HEK293 (cell line): ENCODE measurements at regions not wholly inside any gene's neighbourhood (a gene's known extent, or its start where the extent isn't known, plus 50 kb on each side); places are given as distances from the start of the nearest gene placed in this dataset.

Experiments
- CTCF ChIA-PET: fragments of 350-600 bp; formaldehyde crosslinking; extraction: SDS; loops from one replicate; lab custom pipeline; 2021; ENCODE audit warnings: antibody characterized with exemption; lab: Yijun Ruan, JAX
- POLR2A ChIA-PET: fragments of 300-600 bp; formaldehyde crosslinking; extraction: SDS; loops from one replicate; lab custom pipeline; 2020; ENCODE audit warnings: antibody characterized with exemption, inconsistent platforms; lab: Yijun Ruan, JAX
- H3K27ac ChIP-seq: fragments of 200-500 bp; sonication (Bioruptor generic); 2 replicates; pipeline ENCODE4 v1.5.1; 2014; ENCODE audit warnings: low read depth, low read length, control low read depth, inconsistent platforms; ENCODE audit errors: extremely low read depth
- H3K36me3 ChIP-seq, 2 experiments: fragments of 200-500 bp in 1 of 2; sonication (Bioruptor generic) in 1 of 2; 1 replicate in 1 of 2; 2 replicates in 1 of 2; pipeline ENCODE4 v1.5.1; 2014 to 2017; ENCODE audit warnings: inconsistent platforms in 2 of 2, low read length in 2 of 2; ENCODE audit not compliant: control insufficient read depth in 2 of 2, insufficient read depth in 1 of 2
- H3K4me1 ChIP-seq: fragments of 200-500 bp; sonication (Bioruptor generic); 2 replicates; pipeline ENCODE4 v1.5.1; 2014; ENCODE audit warnings: mild to moderate bottlenecking, low read length, inconsistent platforms; ENCODE audit not compliant: control insufficient read depth, insufficient read depth
- H3K4me3 ChIP-seq: 2 replicates; pipeline ENCODE4 v1.5.1; 2011; ENCODE audit warnings: low read depth, mild to moderate bottlenecking, control low read depth, low read length, moderate library complexity
- H3K9me3 ChIP-seq: fragments of 200-500 bp; sonication (Bioruptor generic); 2 replicates; pipeline ENCODE4 v1.5.1; 2014; ENCODE audit warnings: low read depth, low read length, inconsistent platforms; ENCODE audit not compliant: control insufficient read depth, insufficient read depth
- BCL11B ChIP-seq: fragments of 450-650 bp; formaldehyde crosslinking; IDR thresholded peaks from 2 replicates; pipeline ENCODE4 v1.5.1; 2016; ENCODE audit warnings: low read depth, missing biosample characterization, missing genetic modification characterization
- HOXD13 ChIP-seq: sonication (generic); formaldehyde crosslinking; IDR thresholded peaks from 2 replicates; pipeline ENCODE4 v1.8.0; 2022; ENCODE audit warnings: missing genetic modification reagents, borderline replicate concordance
- OVOL3 ChIP-seq: fragments of 450-650 bp; formaldehyde crosslinking; IDR thresholded peaks from 2 replicates; pipeline ENCODE4 v1.5.1; 2016; ENCODE audit warnings: missing biosample characterization, missing genetic modification characterization
- RBAK ChIP-seq: fragments of 450-650 bp; formaldehyde crosslinking; IDR thresholded peaks from 2 replicates; pipeline ENCODE4 v1.5.1; 2016; ENCODE audit warnings: missing biosample characterization, missing genetic modification characterization
- SETDB1 ChIP-seq: IDR thresholded peaks from one replicate; pipeline ENCODE4 v1.6.1; 2017; ENCODE audit warnings: mild to moderate bottlenecking, low read length, moderate library complexity, mixed read lengths; ENCODE audit not compliant: insufficient read length
- ZBTB17 ChIP-seq: fragments of 450-650 bp; formaldehyde crosslinking; IDR thresholded peaks from 2 replicates; pipeline ENCODE4 v1.5.1; 2016; ENCODE audit warnings: missing biosample characterization, missing genetic modification characterization
- ZBTB8A ChIP-seq: fragments of 450-650 bp; formaldehyde crosslinking; IDR thresholded peaks from 2 replicates; pipeline ENCODE4 v1.5.1; 2016; ENCODE audit warnings: missing biosample characterization, missing genetic modification characterization
- ZFP41 ChIP-seq: fragments of 450-650 bp; formaldehyde crosslinking; IDR thresholded peaks from 2 replicates; pipeline ENCODE4 v1.5.1; 2016; ENCODE audit warnings: missing biosample characterization, missing genetic modification characterization, borderline replicate concordance
- ZNF311 ChIP-seq: fragments of 450-650 bp; formaldehyde crosslinking; IDR thresholded peaks from 2 replicates; pipeline ENCODE4 v1.5.1; 2017; ENCODE audit warnings: missing biosample characterization, missing genetic modification characterization, borderline replicate concordance
- ZNF560 ChIP-seq: fragments of 450-650 bp; formaldehyde crosslinking; IDR thresholded peaks from 2 replicates; pipeline ENCODE4 v1.5.1; 2017; ENCODE audit warnings: missing biosample characterization, missing genetic modification characterization, borderline replicate concordance
- ZNF660 ChIP-seq: fragments of 450-650 bp; IDR thresholded peaks from 2 replicates; pipeline ENCODE4 v1.5.1; 2018; ENCODE audit warnings: missing biosample characterization, mild to moderate bottlenecking, missing genetic modification characterization
- ZSCAN23 ChIP-seq: fragments of 450-650 bp; formaldehyde crosslinking; IDR thresholded peaks from 2 replicates; pipeline ENCODE4 v1.5.1; 2016; ENCODE audit warnings: missing biosample characterization, missing genetic modification characterization
- TF ChIP-seq, protein P1 (sequence below): fragments of 450-650 bp; formaldehyde crosslinking; IDR thresholded peaks from 2 replicates; pipeline ENCODE4 v1.5.1; 2016; ENCODE audit warnings: missing biosample characterization, missing genetic modification characterization, borderline replicate concordance
- TF ChIP-seq, protein P2 (sequence below): fragments of 450-650 bp; formaldehyde crosslinking; IDR thresholded peaks from 2 replicates; pipeline ENCODE4 v1.5.1; 2016; ENCODE audit warnings: missing biosample characterization, missing genetic modification characterization
- TF ChIP-seq, protein P3 (sequence below): fragments of 450-650 bp; formaldehyde crosslinking; IDR thresholded peaks from 2 replicates; pipeline ENCODE4 v1.5.1; 2017; ENCODE audit warnings: missing biosample characterization, missing genetic modification characterization
- TF ChIP-seq, protein P4 (sequence below): fragments of 450-650 bp; formaldehyde crosslinking; IDR thresholded peaks from 2 replicates; pipeline ENCODE4 v1.5.1; 2016; ENCODE audit warnings: missing biosample characterization, missing genetic modification characterization

DNA sequence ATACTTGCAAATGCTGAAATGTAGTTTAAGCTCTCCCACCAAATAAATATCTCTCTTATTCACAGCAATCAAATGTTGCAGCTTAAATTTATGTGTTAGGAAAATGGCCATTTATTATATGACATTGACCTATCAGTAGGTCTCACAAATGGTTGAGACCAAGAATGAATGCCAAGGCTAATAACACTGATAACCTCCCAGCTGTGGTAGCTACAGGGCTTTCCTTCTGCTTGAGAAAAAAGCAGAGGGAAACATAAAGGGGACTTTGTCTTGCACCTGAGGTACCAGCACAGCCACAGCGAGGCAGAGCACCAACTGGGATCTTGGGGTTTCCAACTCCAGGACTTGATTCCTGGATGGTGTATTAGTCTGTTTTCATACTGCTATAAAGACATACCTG is 73.1 kb upstream of the TTC14 start (continued):
- TF ChIP-seq, protein P1, sequence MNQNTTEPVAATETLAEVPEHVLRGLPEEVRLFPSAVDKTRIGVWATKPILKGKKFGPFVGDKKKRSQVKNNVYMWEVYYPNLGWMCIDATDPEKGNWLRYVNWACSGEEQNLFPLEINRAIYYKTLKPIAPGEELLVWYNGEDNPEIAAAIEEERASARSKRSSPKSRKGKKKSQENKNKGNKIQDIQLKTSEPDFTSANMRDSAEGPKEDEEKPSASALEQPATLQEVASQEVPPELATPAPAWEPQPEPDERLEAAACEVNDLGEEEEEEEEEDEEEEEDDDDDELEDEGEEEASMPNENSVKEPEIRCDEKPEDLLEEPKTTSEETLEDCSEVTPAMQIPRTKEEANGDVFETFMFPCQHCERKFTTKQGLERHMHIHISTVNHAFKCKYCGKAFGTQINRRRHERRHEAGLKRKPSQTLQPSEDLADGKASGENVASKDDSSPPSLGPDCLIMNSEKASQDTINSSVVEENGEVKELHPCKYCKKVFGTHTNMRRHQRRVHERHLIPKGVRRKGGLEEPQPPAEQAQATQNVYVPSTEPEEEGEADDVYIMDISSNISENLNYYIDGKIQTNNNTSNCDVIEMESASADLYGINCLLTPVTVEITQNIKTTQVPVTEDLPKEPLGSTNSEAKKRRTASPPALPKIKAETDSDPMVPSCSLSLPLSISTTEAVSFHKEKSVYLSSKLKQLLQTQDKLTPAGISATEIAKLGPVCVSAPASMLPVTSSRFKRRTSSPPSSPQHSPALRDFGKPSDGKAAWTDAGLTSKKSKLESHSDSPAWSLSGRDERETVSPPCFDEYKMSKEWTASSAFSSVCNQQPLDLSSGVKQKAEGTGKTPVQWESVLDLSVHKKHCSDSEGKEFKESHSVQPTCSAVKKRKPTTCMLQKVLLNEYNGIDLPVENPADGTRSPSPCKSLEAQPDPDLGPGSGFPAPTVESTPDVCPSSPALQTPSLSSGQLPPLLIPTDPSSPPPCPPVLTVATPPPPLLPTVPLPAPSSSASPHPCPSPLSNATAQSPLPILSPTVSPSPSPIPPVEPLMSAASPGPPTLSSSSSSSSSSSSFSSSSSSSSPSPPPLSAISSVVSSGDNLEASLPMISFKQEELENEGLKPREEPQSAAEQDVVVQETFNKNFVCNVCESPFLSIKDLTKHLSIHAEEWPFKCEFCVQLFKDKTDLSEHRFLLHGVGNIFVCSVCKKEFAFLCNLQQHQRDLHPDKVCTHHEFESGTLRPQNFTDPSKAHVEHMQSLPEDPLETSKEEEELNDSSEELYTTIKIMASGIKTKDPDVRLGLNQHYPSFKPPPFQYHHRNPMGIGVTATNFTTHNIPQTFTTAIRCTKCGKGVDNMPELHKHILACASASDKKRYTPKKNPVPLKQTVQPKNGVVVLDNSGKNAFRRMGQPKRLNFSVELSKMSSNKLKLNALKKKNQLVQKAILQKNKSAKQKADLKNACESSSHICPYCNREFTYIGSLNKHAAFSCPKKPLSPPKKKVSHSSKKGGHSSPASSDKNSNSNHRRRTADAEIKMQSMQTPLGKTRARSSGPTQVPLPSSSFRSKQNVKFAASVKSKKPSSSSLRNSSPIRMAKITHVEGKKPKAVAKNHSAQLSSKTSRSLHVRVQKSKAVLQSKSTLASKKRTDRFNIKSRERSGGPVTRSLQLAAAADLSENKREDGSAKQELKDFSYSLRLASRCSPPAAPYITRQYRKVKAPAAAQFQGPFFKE = no peak
- TF ChIP-seq, protein P2, sequence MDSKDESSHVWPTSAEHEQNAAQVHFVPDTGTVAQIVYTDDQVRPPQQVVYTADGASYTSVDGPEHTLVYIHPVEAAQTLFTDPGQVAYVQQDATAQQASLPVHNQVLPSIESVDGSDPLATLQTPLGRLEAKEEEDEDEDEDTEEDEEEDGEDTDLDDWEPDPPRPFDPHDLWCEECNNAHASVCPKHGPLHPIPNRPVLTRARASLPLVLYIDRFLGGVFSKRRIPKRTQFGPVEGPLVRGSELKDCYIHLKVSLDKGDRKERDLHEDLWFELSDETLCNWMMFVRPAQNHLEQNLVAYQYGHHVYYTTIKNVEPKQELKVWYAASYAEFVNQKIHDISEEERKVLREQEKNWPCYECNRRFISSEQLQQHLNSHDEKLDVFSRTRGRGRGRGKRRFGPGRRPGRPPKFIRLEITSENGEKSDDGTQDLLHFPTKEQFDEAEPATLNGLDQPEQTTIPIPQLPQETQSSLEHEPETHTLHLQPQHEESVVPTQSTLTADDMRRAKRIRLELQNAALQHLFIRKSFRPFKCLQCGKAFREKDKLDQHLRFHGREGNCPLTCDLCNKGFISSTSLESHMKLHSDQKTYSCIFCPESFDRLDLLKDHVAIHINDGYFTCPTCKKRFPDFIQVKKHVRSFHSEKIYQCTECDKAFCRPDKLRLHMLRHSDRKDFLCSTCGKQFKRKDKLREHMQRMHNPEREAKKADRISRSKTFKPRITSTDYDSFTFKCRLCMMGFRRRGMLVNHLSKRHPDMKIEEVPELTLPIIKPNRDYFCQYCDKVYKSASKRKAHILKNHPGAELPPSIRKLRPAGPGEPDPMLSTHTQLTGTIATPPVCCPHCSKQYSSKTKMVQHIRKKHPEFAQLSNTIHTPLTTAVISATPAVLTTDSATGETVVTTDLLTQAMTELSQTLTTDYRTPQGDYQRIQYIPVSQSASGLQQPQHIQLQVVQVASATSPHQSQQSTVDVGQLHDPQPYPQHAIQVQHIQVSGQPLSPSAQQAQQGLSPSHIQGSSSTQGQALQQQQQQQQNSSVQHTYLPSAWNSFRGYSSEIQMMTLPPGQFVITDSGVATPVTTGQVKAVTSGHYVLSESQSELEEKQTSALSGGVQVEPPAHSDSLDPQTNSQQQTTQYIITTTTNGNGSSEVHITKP = no peak
- no peak for TF ChIP-seq ZFP41

DNA sequence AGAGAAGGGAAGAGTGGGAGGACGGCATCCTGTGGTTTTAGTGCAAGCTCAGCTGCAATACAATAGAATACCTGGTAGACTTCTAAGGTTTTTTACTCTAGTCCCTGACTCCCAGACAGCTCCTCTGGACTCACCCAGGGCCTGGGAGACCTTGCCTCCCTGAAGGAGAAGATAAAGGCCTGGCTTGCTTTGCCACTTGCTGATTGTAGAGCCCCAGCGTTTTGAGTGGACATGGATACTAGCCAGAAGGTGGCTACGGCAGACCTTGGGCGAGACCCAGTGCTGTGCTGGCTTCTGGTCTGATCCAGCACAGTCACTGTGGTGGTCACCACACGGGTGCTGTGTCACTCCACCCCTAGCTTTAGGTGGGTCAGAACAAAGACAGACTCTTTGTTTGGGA is 72.2 kb upstream of the TTC14 start:
- no peak overlapping the region for H3K27ac ChIP-seq
- no peaks in the 10 kb centered on the region for H3K36me3 ChIP-seq
- CTCF ChIA-PET = no interaction called here
- H3K4me1 ChIP-seq = no peaks in the 10 kb centered on the region
- no peaks in the 10 kb centered on the region for H3K9me3 ChIP-seq
- POLR2A ChIA-PET = no interaction called here
- no peak overlapping the region for H3K4me3 ChIP-seq
- no peak for TF ChIP-seq ZNF560 (tag by site-specific recombination)
- TF ChIP-seq, protein P3, sequence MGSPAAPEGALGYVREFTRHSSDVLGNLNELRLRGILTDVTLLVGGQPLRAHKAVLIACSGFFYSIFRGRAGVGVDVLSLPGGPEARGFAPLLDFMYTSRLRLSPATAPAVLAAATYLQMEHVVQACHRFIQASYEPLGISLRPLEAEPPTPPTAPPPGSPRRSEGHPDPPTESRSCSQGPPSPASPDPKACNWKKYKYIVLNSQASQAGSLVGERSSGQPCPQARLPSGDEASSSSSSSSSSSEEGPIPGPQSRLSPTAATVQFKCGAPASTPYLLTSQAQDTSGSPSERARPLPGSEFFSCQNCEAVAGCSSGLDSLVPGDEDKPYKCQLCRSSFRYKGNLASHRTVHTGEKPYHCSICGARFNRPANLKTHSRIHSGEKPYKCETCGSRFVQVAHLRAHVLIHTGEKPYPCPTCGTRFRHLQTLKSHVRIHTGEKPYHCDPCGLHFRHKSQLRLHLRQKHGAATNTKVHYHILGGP = no peak
- TF ChIP-seq RBAK (tag by site-specific recombination) = no peak
- TF ChIP-seq ZNF311 (tag by site-specific recombination) = no peak
- TF ChIP-seq ZNF660 (tag by site-specific recombination) = no peak
- no peak for TF ChIP-seq BCL11B (tag by site-specific recombination)
- TF ChIP-seq SETDB1 = no peak
- TF ChIP-seq ZBTB8A (tag by site-specific recombination) = no peak
- TF ChIP-seq ZBTB17 = no peak
- TF ChIP-seq HOXD13 (CRISPR knock-in tag) = no peak
- no peak for TF ChIP-seq ZSCAN23 (tag by site-specific recombination)
- TF ChIP-seq, protein P4, sequence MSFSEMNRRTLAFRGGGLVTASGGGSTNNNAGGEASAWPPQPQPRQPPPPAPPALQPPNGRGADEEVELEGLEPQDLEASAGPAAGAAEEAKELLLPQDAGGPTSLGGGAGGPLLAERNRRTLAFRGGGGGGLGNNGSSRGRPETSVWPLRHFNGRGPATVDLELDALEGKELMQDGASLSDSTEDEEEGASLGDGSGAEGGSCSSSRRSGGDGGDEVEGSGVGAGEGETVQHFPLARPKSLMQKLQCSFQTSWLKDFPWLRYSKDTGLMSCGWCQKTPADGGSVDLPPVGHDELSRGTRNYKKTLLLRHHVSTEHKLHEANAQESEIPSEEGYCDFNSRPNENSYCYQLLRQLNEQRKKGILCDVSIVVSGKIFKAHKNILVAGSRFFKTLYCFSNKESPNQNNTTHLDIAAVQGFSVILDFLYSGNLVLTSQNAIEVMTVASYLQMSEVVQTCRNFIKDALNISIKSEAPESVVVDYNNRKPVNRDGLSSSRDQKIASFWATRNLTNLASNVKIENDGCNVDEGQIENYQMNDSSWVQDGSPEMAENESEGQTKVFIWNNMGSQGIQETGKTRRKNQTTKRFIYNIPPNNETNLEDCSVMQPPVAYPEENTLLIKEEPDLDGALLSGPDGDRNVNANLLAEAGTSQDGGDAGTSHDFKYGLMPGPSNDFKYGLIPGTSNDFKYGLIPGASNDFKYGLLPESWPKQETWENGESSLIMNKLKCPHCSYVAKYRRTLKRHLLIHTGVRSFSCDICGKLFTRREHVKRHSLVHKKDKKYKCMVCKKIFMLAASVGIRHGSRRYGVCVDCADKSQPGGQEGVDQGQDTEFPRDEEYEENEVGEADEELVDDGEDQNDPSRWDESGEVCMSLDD = no peak
- no peak for TF ChIP-seq OVOL3 (tag by site-specific recombination)
